ENCODE measurements at regions not wholly inside any gene's neighbourhood (a gene's known extent, or its start where the extent isn't known, plus 50 kb on each side); places are given as distances from the start of the nearest gene placed in this dataset.
A peak's percentile ranks its signal among the peaks of the same experiment; 100 is the strongest.
"Not testable (repeated sequence)": the region's sequence is repeated elsewhere in the genome, so short reads cannot be mapped to it uniquely, and the experiment has no call there.

DNA sequence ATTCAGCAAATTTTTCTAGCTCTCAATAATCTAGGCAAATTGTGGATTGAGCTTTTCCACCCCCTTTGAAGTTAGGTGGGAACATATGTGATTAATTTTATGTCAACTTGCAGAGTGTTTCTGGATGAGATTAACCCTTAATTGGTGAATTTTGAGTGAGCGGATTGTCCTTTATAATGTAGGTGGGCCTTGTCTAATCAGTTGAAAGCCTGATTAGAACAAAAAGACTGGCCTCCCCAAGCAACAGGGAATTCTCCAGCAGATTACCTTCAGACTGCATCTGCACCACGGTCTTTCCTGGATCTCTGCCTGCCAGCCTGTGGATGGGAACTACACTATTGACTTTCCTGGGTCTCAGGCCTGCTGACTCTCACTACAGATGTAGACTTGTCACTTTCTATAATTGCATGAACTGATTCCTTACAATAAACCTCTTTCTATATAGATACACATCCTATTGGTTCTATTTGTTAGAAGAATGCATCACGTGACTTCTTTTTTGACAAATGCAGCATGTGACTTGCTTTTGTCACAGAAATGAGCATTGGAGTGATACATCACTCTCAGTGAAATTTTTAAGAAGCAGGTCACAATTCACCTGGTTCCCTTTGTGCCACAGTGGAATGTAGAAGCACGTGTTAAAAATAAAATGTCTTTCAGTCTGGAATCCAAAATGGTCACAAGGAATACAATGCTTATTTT, 1038.3 kb downstream of the CDH11 start:
- DNase-seq (ENCODE audit: low spot score) = no peak
- no peak for FAIRE-seq

DNA sequence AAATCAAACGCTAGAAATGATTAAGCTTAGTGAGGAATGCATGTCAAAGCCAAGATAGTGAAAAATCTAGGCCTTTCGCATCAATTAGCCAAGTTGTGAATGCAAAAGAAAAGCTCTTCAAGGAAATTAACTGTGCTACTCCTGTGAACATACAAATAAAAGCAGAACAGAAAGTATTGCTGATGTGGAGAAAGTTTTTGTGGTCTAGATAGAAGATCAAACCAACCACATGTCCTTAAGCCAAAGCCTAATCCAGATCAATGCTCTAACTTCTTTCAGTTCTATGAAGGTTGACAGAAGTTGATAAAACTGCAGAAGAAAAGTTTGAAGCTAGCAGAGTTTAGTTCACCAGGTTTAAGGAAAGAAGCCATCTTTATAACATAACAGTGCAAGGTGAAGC, 1044.6 kb downstream of the CDH11 start:
- FAIRE-seq (no peak), DNase-seq (ENCODE audit: low spot score) (no peak)

DNA sequence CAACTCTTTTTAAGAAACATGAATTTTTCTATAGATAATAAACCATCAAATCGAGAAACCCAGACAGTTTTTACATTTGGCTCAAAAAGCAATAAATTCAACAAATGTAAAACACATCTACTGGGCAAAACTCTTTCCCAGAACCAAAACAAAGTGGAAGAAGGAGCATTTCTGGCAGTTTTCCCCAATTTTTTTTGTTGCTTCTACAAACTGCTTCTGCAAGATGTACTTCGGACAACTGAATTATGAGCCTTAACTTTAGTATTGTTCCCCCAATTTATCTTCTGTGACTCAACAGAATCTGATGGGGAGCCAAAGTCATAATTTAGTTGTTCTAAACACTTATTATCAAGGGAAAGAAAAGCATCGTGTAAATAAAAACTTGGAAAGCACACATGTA, 1047.2 kb downstream of the CDH11 start:
- FAIRE-seq (no peak), DNase-seq (ENCODE audit: low spot score) (no peak)

DNA sequence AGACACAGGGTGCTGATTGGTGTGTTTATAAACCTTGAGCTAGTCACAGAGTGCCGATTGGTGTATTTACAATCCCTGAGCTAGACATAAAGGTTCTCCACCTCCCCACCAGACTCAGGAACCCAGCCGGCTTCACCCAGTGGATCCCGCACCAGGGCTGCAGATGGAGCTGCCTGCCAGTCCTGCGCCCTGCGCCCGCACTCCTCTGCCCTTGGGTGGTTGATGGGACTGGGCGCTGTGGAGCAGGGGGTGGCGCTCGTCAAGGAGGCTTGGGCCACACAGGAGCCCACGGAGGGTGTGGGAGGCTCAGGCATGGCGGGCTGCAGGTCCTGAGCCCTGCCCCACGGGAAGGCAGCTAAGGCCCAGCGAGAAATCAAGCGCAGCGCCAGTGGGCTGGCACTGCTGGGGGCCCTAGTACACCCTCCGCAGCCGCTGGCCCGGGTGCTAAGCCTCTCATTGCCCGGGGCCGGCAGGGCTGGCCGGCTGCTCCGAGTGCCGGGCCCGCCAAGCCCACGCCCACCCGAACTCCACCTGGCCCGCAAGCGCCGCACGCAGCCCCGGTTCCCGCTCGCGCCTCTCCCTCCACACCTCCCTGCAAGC, 1049.6 kb downstream of the CDH11 start:
- not testable (repeated sequence) for DNase-seq (ENCODE audit: low spot score); FAIRE-seq

DNA sequence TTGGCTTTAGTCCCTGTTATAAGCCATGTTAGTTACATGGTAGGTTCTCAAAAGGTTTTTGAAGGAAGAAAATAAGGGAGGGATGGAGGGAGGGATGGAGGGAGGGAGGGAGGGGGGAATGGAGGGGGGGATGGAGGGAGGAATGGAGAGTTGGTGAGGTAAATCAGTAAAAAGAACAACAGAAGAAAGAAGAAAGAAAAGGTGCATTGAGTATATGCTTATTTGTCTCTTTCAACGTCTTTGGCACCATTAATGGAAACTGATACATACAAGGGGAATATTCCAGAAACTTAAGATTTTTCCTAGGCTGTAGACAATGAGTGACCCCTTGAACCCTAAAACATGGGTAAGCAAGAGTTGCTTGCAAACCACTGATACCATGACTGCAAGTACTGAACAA, 1056.3 kb downstream of the CDH11 start:
- FAIRE-seq = no peak
- no peak for DNase-seq (ENCODE audit: low spot score)

DNA sequence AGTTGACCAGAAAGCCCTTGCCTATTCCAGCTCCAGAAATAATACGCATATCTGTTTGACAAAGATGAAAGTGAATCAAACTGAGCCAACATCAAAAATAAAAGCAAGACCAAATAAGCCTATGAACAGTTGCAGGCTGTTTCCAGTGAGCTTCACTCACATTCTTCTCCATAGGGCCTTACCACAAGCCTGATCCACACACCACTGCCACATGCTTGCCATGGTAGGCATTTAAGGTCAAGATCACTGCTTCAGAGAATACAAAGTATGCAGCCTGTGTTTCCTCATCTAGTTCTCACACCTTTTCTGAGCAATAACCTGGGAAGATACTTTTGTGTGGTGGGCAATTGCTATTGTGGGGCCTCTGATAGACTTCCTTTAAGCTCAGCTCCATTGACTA, 1060.2 kb downstream of the CDH11 start:
- FAIRE-seq = no peak
- DNase-seq (ENCODE audit: low spot score) = no peak

DNA sequence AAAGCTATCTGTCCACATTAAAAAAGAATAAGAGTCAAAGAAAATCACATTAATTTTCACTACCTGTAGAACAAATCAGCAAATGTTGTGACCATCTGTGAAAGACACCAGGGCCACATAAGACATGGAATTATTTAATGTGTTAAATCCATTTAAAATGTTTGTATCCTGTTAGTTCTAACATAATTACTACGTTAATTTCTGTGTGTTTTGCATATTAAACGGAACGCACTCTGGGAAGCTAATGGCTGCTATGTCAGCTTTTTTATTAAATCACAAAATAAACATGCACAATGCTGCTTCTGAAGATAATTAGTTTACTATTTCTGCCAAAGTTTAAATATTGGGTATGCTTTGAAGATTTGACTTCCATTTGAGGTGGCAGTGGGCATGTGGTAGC, 1061.2 kb downstream of the CDH11 start:
- DNase-seq (ENCODE audit: low spot score) = no peak
- FAIRE-seq = no peak

DNA sequence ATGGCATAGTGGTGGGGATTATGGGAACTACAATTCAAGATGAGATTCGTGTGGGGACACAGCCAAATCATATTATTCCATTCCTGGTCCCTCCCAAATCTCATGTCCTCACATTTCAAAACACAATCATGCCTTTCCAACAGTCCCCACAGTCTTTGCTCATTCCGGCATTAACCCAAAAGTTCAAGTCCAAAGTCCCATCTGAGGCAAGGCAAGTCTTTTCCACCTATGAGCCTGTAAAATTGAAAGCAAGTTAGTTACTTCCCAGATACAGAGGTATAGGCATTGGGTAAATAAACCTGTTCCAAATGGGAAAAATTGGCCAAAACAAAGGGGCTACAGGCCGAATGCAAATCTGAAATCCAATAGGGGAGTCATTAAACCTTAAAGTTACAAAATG, 1063.2 kb downstream of the CDH11 start:
- DNase-seq (ENCODE audit: low spot score) = no peak
- FAIRE-seq = no peak

DNA sequence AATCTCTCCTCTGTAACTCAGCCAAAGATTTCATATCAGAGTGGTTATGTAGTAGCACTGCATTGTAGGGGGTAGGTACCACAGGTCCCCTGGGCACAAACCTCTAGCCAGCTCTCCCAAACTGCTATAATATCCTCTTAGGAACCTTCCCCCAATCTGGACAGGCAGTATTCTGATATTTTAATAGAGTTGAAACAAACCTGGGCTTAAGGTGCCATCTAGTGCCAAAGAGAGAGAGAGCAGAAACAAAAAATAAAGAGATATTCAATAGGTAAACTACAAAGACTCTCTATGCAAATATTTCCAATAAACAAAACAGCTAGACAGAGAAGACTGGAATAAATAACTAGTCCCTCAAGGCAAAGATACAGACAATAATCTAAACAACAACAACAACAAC, 1070.0 kb downstream of the CDH11 start:
- peak; percentile 23 for DNase-seq (ENCODE audit: low spot score)
- FAIRE-seq = no peak

DNA sequence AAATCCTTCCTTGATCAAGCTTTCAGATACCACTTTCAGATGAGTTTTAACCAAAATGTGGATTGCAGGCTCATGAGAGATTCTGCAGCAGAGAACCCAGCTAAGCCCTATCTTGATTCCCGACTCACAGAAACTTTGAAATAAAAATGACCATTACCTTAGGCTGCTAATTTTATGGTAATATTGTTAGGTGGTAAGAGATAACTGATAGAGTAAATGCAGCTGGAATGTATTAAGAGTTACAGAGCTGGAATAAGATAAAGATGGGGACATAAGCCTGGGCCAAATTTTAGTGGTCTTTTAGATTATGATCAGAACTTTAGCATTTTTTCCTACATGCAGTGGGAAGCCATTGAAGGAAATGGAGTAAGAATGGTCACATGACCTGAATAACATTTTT, 1074.0 kb downstream of the CDH11 start:
- DNase-seq (ENCODE audit: low spot score) (no peak), FAIRE-seq (no peak)

DNA sequence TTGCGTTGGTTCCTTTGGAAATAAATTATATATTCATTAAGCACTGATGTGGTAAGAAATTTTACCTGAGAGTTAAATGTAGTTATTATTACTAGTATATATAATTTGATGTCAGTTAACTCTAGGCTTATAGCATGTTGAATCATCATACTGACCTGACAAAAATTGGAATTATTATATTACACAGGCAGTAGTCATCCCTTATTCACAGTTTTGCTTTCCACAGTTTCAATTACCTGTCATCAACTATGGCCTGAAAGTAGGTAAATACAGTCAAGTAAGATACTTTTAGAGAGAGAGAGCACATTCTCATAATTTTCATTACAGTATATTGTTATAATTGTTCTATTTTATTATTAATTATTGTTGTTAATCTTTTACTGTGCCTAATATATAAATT, 1074.7 kb downstream of the CDH11 start:
- FAIRE-seq (no peak), DNase-seq (ENCODE audit: low spot score) (no peak)

DNA sequence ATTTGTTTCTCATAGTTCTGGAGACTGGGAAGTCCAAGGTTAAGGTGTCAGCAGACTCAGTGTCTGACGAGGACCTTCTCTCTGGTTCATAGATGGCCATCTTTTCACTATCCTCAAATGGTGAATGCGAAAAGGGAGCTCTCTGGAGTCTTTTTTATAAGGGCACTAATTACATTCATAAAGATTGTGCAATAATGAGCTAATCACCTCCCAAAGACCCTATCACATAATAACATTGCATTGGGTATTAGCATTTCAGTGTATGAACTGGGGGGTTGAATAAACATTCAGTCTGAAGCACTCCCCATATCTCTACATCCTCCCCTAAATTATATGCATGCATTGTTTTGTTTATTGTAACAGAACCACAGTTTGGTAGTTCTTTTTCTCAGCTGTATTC, 1086.5 kb downstream of the CDH11 start:
- no peak for FAIRE-seq
- DNase-seq (ENCODE audit: low spot score) = no peak

DNA sequence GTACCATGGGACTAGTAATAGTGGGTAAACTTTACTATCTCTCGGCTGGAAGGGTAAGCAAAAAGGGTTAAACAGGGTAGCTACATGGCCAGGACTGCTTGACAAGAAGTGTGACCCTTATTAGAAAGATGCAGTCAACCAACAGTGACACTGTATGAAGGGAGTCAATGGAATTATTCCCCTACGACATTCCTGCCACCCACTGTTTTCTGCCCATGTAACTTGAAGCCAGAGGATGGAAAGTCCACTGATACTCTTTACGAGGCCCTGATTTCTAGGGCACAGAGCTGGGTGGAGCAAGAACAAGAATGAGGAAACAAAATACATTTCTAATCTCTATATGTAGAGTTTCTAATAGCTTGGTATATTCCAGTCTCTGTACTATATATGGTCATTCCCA, 1102.5 kb downstream of the CDH11 start:
- DNase-seq (ENCODE audit: low spot score) (no peak), FAIRE-seq (no peak)

DNA sequence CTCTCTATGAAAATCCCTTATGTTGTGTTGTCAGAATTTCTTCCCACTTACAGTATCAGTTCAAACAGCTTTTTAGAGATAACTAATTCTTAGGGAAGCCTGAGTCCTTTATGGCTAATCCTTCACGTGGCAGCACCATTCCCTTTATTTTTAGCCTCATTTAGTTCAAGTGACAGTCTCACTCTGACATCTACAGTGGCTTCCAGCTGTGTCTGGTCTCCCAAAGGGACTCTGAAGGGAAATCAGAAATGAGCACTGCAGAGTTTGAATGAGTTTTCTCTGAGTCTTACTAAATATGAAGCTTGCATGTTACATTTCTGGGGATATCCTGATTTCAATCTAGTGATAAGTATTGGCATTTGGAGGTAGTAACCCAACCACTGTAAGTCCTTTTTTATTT, 1104.1 kb downstream of the CDH11 start:
- DNase-seq (ENCODE audit: low spot score) (no peak), FAIRE-seq (no peak)

DNA sequence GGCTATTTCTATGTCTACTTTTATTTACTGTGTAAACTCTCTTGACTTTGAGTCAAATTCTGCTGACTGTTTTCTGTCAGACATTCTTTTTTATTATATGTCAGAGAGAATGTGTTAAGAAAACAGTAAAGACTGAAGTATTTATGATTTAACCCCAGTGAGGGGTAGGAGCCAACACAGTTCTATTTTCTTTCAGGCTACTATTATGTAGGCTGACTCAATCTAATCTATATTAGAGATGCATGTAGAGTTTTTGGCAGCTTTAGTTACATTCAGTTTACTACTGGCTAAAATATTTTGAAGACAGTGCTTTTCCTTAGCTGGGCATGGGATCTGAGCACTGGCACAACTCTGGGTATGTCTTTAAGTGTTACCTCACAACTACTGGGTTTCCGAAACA, 1108.0 kb downstream of the CDH11 start:
- no peak for FAIRE-seq
- DNase-seq (ENCODE audit: low spot score) = no peak

DNA sequence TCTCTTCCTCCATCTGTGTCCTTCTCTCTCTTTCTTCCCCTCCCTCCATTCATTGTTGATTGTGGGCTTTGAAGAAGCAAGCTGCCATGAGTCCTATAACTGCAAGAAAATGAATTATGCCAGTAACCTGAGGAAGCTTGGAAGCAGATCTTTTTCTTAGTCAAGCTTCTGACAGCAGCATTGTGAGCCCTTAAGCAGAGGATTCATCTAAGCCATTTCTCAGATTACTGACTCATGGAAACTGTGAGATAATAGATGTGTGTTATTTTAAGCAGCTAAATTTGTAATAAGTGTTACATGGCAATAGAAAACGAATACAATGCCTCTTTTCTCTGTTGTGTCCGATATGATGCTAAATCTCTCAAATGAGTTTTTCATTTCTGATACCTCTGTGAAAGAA, 1109.7 kb downstream of the CDH11 start:
- DNase-seq (ENCODE audit: low spot score) (no peak), FAIRE-seq (no peak)

DNA sequence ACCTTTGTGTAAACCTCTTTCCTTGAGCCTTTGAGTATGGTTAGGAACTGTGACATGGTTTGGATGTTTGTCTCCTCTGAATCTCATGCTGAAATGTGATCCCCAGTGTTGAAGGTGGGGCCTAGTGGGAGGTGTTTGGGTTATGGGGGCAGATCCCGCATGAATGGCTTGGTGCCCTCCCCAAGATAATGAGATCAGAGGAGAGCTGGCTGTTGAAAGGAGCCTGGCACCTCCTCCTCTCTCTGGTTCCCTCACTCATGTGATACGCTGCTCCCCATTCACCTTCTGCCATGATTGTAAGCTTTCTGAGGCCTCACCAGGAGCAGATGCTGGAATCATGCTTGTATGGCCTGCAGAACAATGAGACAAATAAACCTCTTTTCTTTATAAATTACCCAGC, 1110.2 kb downstream of the CDH11 start:
- no peak for FAIRE-seq
- DNase-seq (ENCODE audit: low spot score) = no peak

DNA sequence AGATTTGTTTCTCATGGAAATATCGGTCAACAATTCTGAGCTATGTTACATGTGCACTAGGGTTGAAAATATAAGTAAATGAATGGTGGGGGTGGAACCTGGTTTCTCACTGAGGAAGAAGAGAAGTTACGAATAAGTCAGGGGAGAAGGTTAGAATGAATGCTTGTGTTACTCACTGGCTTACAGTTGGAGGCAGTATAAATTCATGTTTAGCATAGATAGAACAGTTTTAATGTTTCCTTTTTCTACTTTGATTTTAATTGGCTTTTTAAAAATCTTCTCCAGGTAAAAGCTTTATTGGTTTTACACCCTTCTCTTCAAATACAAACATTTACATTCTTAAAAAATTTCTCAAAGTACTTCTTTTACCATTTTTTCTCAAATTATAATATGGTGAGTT, 1113.7 kb downstream of the CDH11 start:
- FAIRE-seq = no peak

DNA sequence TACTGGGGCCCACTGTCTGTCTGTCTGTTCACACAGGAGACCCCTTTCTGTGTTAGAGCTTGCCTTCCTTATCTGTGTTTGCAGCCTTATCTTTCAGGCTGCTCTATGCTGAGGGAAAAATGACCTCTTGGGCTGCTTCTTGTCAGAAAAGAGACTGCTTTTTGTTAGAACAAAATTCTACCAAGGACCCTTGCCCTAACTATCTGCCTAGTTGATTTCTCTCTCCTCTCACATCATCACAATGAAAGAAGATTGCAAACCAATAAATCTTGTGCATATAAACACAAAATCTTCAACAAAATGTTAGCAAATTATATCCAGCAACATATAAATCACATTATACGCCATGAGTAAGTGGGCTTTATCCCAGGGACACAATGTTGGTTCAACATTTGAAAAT, 1117.7 kb downstream of the CDH11 start:
- DNase-seq (ENCODE audit: low spot score) (no peak), FAIRE-seq (no peak)

More for the DNA sequence above, 1113.7 kb downstream of the CDH11 start:
- DNase-seq (ENCODE audit: low spot score) = no peak

DNA sequence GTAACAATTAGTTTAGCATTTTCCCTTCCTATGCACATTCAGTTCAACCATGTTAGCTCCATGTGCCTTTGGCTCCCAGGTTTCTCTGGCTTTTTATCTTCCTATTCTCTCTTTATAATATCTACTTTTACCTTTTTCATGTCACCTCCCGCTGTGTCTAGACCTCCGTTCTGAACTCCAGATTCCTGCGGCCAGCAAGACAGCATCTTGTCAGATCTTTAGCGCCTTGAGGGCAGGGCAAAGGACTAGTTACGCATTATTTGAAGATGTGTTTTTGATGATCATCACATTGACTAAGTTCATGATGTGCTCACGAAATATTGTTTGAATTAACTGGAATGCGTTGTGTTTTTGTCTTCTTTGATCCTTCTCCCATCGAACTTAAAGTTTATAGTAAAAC, 1126.8 kb downstream of the CDH11 start:
- DNase-seq (ENCODE audit: low spot score) = no peak
- FAIRE-seq = no peak

DNA sequence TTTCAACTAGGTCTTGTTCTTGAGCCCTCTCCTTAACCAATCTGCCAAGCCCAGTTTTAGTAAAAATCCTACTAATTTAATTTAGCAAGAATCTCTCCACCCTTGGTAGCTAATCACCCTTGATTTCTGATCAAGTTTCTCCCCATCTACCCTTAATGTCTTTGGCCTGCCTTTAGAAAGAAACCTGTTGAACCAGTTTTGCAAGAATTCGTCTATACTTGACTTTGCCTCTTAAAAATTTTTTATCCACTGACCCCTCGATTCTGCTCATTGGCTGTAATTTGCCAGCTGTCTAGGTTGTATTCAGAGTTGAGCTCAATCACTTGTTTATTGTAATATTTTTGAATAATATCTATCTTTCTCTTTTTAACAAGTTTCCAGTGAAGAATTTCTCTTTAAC, 1138.5 kb downstream of the CDH11 start:
- DNase-seq (ENCODE audit: low spot score) (no peak), FAIRE-seq (no peak)

DNA sequence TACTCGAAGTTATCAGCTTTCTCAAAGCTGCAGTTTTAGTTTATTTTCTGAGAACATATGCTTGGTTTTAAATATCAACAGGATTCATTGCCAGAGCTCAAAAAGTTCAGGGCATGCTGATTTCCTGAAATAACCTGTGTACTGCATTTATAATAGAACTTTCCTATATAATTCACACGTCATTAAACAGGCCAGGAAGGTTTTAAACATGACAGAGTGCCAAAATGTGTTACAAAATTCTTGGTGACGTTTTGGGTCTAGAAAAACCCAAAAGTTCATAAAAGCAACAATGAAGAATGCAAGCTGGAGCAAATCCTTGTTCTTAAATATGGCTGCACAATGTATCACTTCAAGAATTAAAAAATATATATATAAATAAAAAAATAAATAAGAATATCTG, 1139.1 kb downstream of the CDH11 start:
- no peak for DNase-seq (ENCODE audit: low spot score)
- FAIRE-seq = no peak

DNA sequence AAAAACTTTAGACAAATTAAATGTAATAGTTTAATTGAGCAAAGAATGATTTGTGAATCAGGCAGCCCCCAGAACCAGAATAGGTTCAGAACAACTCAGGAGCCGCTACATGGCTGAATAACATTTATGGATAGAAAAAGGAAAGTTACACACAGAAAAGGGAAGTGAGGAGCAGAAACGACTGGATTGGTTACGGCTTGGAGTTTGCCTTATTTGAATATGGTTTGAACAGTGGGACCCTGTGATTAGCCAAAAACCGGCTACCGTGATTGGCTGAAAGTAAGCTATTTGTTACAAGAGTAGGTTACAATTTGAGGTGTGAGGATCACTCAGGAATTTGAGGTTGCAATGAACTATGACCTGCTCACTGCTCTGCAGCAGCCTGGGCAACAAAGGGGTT, 1139.8 kb downstream of the CDH11 start:
- no peak for DNase-seq (ENCODE audit: low spot score)
- FAIRE-seq = no peak

DNA sequence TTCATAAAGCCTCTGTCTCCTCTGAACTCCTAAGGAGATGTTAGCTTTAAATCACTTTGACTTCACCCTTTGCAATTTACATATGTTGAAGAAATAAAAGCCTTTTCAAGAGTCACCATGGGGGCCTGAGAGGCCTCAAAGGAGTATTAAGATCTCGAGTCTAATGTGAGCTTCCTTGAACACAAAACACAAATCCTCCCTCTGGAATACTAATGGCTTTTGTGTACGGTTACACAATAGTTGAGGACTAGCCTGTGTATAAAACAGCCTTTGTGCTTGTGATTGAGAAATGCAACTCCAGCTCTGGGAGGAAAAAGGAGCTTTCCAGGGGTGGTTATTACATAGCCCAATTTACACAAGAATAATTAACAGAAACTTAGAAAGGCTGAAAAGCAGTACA, 1140.2 kb downstream of the CDH11 start:
- DNase-seq (ENCODE audit: low spot score) = no peak
- FAIRE-seq = no peak
